ENCODE measurements at regions not wholly inside any gene's neighbourhood (a gene's known extent, or its start where the extent isn't known, plus 50 kb on each side); places are given as distances from the start of the nearest gene placed in this dataset.
"Not testable (repeated sequence)": the region's sequence is repeated elsewhere in the genome, so short reads cannot be mapped to it uniquely, and the experiment has no call there.

GRCh38 chr14:31911160-31911559, 165.9 kb upstream of the ARHGAP5 start:
- no peak for DNase-seq (ENCODE audit: low read depth)

- DNase-seq (ENCODE audit: low read depth), result no peak
These were observed 163.7 kb upstream of the ARHGAP5 start for GRCh38 chr14:31913370-31913769.

- DNase-seq (ENCODE audit: low read depth), result not testable (repeated sequence)
These were observed 158.8 kb upstream of the ARHGAP5 start for GRCh38 chr14:31918289-31918688.

GRCh38 chr14:31920001-31920400, 157.1 kb upstream of the ARHGAP5 start:
- no peak for DNase-seq (ENCODE audit: low read depth)

GRCh38 chr14:31920989-31921650, 156.0 kb upstream of the ARHGAP5 start:
- DNase-seq (ENCODE audit: low read depth), result no peak

- no peak for DNase-seq (ENCODE audit: low read depth)
These were observed 155.4 kb upstream of the ARHGAP5 start for GRCh38 chr14:31921721-31922120.

- DNase-seq (ENCODE audit: low read depth), result peak; percentile 52
These were observed 151.0 kb upstream of the ARHGAP5 start for GRCh38 chr14:31926123-31926522.

GRCh38 chr14:31926652-31927347, 150.3 kb upstream of the ARHGAP5 start:
- DNase-seq (ENCODE audit: low read depth), result peak; percentile 27

GRCh38 chr14:31927348-31927832, 149.7 kb upstream of the ARHGAP5 start:
- peak; percentile 92 for DNase-seq (ENCODE audit: low read depth)

- no peak for DNase-seq (ENCODE audit: low read depth)
These were observed 147.0 kb upstream of the ARHGAP5 start for GRCh38 chr14:31930070-31930469.

GRCh38 chr14:31930493-31931240, 146.4 kb upstream of the ARHGAP5 start:
- DNase-seq (ENCODE audit: low read depth), result peak; percentile 60

- no peak for DNase-seq (ENCODE audit: low read depth)
These were observed 144.4 kb upstream of the ARHGAP5 start for GRCh38 chr14:31932675-31933074.

- DNase-seq (ENCODE audit: low read depth), result peak; percentile 69
These were observed 143.4 kb upstream of the ARHGAP5 start for GRCh38 chr14:31933716-31934115.

- DNase-seq (ENCODE audit: low read depth), result peak; percentile 69
These were observed 142.3 kb upstream of the ARHGAP5 start for GRCh38 chr14:31934767-31935266.

- no peak for DNase-seq (ENCODE audit: low read depth)
These were observed 141.7 kb upstream of the ARHGAP5 start for GRCh38 chr14:31935391-31935790.

GRCh38 chr14:31936115-31936514, 141.0 kb upstream of the ARHGAP5 start:
- DNase-seq (ENCODE audit: low read depth), result no peak

GRCh38 chr14:31937730-31938346, 139.3 kb upstream of the ARHGAP5 start:
- DNase-seq (ENCODE audit: low read depth), result peak; percentile 96

- no peak for DNase-seq (ENCODE audit: low read depth)
These were observed 137.2 kb upstream of the ARHGAP5 start for GRCh38 chr14:31939934-31940333.

- no peak for DNase-seq (ENCODE audit: low read depth)
These were observed 135.6 kb upstream of the ARHGAP5 start for GRCh38 chr14:31941487-31941886.

- DNase-seq (ENCODE audit: low read depth), result no peak
These were observed 134.8 kb upstream of the ARHGAP5 start for GRCh38 chr14:31942166-31942841.

GRCh38 chr14:31943217-31943799, 133.8 kb upstream of the ARHGAP5 start:
- no peak for DNase-seq (ENCODE audit: low read depth)
